OCI-LY7 (cell line): ENCODE measurements at regions not wholly inside any gene's neighbourhood (a gene's known extent, or its start where the extent isn't known, plus 50 kb on each side); places are given as distances from the start of the nearest gene placed in this dataset.

ENCODE experiments used
- BruUV-seq: library from RNA; stranded (reverse); fragments of 400-500 nt; replicated peaks from 2 replicates; lab custom pipeline; 2021; lab: Mats Ljungman, UMichigan
- CTCF ChIA-PET: fragments of 300-600 bp; sonication (Branson Sonifier 250); formaldehyde crosslinking; loops from one replicate; lab custom pipeline; 2022; ENCODE audit warnings: antibody characterized with exemption; ENCODE audit not compliant: unreplicated experiment; lab: Charles Lee
- POLR2A ChIA-PET: fragments of 300-600 bp; sonication (Branson Sonifier 250); formaldehyde crosslinking; loops from one replicate; lab custom pipeline; 2022; ENCODE audit warnings: antibody characterized with exemption; lab: Charles Lee
- DNase-seq: peaks from one replicate; pipeline ENCODE4 v3.0.0-alpha.2; 2015; ENCODE audit warnings: low spot score
- H2AFZ ChIP-seq: fragments of 200-600 bp; sonication (generic), shearing (Covaris generic); 2 replicates; pipeline ENCODE4 v1.6.1; 2014; ENCODE audit warnings: mild to moderate bottlenecking, antibody characterized with exemption, low read length, moderate library complexity
- H3K27ac ChIP-seq: fragments of 200-600 bp; sonication (generic); 2 replicates; pipeline ENCODE4 v1.5.1; 2014; ENCODE audit warnings: mixed run types, low read depth, mild to moderate bottlenecking, moderate library complexity, low read length, inconsistent platforms; ENCODE audit not compliant: poor library complexity, severe bottlenecking
- H3K36me3 ChIP-seq: fragments of 200-600 bp; sonication (generic); 2 replicates; pipeline ENCODE4 v1.6.1; 2014; ENCODE audit warnings: mild to moderate bottlenecking, antibody characterized with exemption, low read length, moderate library complexity, mixed read lengths; ENCODE audit not compliant: insufficient read depth
- H3K4me1 ChIP-seq: fragments of 200-600 bp; sonication (generic); 2 replicates; pipeline ENCODE4 v1.5.1; 2014; ENCODE audit warnings: mild to moderate bottlenecking, low read length; ENCODE audit not compliant: insufficient read depth, poor library complexity, severe bottlenecking
- H3K4me2 ChIP-seq: fragments of 200-600 bp; sonication (generic); 2 replicates; pipeline ENCODE4 v1.6.1; 2014; ENCODE audit warnings: mild to moderate bottlenecking, low read length
- H3K4me3 ChIP-seq: fragments of 200-600 bp; sonication (generic); 2 replicates; pipeline ENCODE4 v1.5.1; 2014; ENCODE audit warnings: mild to moderate bottlenecking, low read depth, low read length; ENCODE audit not compliant: poor library complexity, severe bottlenecking
- H3K79me2 ChIP-seq: fragments of 200-600 bp; sonication (generic); 2 replicates; pipeline ENCODE4 v1.6.1; 2016; ENCODE audit warnings: low read depth, mild to moderate bottlenecking, low read length, moderate library complexity, mixed read lengths; ENCODE audit not compliant: insufficient read depth
- H3K9me2 ChIP-seq: fragments of 200-600 bp; sonication (generic); 2 replicates; pipeline ENCODE4 v1.6.1; 2016; ENCODE audit warnings: mild to moderate bottlenecking, low read length, mixed read lengths; ENCODE audit not compliant: insufficient read depth
- H3K9me3 ChIP-seq: fragments of 200-600 bp; sonication (generic); 2 replicates; pipeline ENCODE4 v1.6.1; 2014; ENCODE audit warnings: mild to moderate bottlenecking, mixed run types, low read length, mixed read lengths
- H4K20me1 ChIP-seq: fragments of 200-600 bp; sonication (generic); 2 replicates; pipeline ENCODE4 v1.6.1; 2014; ENCODE audit warnings: mild to moderate bottlenecking, antibody characterized with exemption, low read length, moderate library complexity, mixed read lengths; ENCODE audit not compliant: insufficient read depth
- EZH2phosphoT487 ChIP-seq: fragments of 200-600 bp; sonication (generic); IDR thresholded peaks from 2 replicates; pipeline ENCODE4 v1.6.1; 2018; ENCODE audit warnings: low read depth, borderline replicate concordance, mild to moderate bottlenecking, mixed run types, antibody characterized with exemption, low read length, moderate library complexity, mixed read lengths
- intact Hi-C: fragments of 100-400 bp; cut with micrococcal nuclease; formaldehyde crosslinking; loops from one replicate; pipeline ENCODE4 v1.10.0; 2022; ENCODE audit not compliant: unreplicated experiment
- TF ChIP-seq, protein P1 (sequence below): fragments of 200-600 bp; sonication (generic); conservative IDR thresholded peaks from 2 replicates; pipeline ENCODE4 v1.5.1; 2014; ENCODE audit warnings: mild to moderate bottlenecking, antibody characterized with exemption, low read length, moderate library complexity, mixed read lengths

- POLR2A ChIA-PET, result interaction anchor here (0.6 to 2.4 kb wide), 7 partner anchors 9 to 144 kb away, joined by 3 to 21 read pairs (median 5); no protein-coding TSS in a partner anchor
- no peak for DNase-seq
- Histone ChIP-seq H3K79me2 (peaks cover 57% of the 10 kb centered on the region), H3K27ac (no peak overlapping the region), H2AFZ (no peak overlapping the region), H3K9me3 (no peaks in the 10 kb centered on the region), H3K4me3 (no peak overlapping the region), H3K36me3 (peaks cover 59% of the 10 kb centered on the region), H4K20me1 (no peaks in the 10 kb centered on the region), H3K9me2 (no peaks in the 10 kb centered on the region), H3K4me2 (no peak overlapping the region), H3K4me1 (peaks cover 40% of the 10 kb centered on the region)
- intact Hi-C loops, result no loop called here
- no peak for TF ChIP-seq EZH2phosphoT487
- TF ChIP-seq, protein P1, sequence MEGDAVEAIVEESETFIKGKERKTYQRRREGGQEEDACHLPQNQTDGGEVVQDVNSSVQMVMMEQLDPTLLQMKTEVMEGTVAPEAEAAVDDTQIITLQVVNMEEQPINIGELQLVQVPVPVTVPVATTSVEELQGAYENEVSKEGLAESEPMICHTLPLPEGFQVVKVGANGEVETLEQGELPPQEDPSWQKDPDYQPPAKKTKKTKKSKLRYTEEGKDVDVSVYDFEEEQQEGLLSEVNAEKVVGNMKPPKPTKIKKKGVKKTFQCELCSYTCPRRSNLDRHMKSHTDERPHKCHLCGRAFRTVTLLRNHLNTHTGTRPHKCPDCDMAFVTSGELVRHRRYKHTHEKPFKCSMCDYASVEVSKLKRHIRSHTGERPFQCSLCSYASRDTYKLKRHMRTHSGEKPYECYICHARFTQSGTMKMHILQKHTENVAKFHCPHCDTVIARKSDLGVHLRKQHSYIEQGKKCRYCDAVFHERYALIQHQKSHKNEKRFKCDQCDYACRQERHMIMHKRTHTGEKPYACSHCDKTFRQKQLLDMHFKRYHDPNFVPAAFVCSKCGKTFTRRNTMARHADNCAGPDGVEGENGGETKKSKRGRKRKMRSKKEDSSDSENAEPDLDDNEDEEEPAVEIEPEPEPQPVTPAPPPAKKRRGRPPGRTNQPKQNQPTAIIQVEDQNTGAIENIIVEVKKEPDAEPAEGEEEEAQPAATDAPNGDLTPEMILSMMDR, result no peak
- no TSS peak for BruUV-seq
- CTCF ChIA-PET, result no interaction called here
Measured at GRCh38 chr2:64735504-64735903, 81.8 kb upstream of the SERTAD2 start.

DNA sequence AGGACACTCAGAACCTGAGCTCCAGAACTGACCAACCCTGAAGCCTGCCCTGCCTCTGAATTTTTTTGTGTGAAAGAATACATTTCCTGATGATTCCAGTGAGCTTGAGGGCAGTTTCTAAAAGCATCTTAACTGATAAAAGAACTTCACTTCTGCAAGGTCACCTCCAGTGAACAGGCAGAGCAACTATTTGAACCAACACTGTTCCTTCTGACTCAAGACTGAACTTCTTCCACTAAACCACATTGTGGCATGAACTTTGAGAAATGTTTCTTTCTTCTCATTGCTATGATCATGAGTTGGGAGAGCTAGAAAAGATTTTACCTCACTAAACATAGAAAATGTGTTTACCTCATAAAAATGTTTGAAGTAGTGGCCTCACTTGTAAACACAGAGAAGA lies 83.8 kb upstream of the SERTAD2 start:
- Histone ChIP-seq H3K27ac (no peak overlapping the region), H3K9me3 (no peaks in the 10 kb centered on the region), H3K4me2 (no peak overlapping the region), H3K36me3 (peaks cover 53% of the 10 kb centered on the region), H4K20me1 (no peaks in the 10 kb centered on the region), H3K4me1 (peaks cover 27% of the 10 kb centered on the region), H2AFZ (no peak overlapping the region), H3K79me2 (peaks cover 55% of the 10 kb centered on the region), H3K4me3 (no peak overlapping the region), H3K9me2 (no peaks in the 10 kb centered on the region)
- no peak for DNase-seq
- intact Hi-C loops, result no loop called here
- CTCF ChIA-PET, result no interaction called here
- BruUV-seq, result no TSS peak
- POLR2A ChIA-PET, result interaction anchor here (0.6 to 3.5 kb wide), 5 partner anchors 10 to 166 kb away, joined by 3 to 32 read pairs (median 11); no protein-coding TSS in a partner anchor
- TF ChIP-seq EZH2phosphoT487, result no peak
- TF ChIP-seq, protein P1, result no peak

DNA sequence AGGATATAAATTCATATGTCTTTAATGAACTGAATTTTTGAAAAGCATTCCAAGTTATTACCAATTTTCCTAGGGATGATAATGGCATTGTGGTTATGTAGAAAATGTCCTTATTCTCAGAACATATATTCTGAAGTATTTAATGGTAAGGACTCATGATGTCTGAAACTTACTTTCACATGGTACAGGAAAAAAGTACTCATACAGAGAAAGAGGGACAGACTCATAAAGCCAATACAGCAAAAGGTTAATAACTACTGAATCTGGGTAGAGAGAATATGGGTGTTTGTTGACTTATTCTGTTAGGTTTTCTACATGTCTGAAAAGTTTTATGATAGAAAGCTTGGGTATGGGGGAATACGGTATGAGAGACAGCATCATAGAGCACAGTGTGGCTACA lies 84.3 kb upstream of the SERTAD2 start:
- no peak overlapping the region for H3K27ac ChIP-seq
- CTCF ChIA-PET, result interaction anchor here (0.6 kb wide), 1 partner anchor 12 kb away, joined by 3 read pairs; no protein-coding TSS in a partner anchor
- peaks cover 58% of the 10 kb centered on the region for H3K79me2 ChIP-seq
- TF ChIP-seq, protein P1, result no peak
- TF ChIP-seq EZH2phosphoT487, result no peak
- DNase-seq, result no peak
- H4K20me1 ChIP-seq, result no peaks in the 10 kb centered on the region
- H3K4me2 ChIP-seq, result no peak overlapping the region
- H3K36me3 ChIP-seq, result peaks cover 53% of the 10 kb centered on the region
- no peaks in the 10 kb centered on the region for H3K9me3 ChIP-seq
- H3K4me1 ChIP-seq, result peaks cover 30% of the 10 kb centered on the region
- no peak overlapping the region for H3K4me3 ChIP-seq
- POLR2A ChIA-PET, result interaction anchor here (0.7 to 3.5 kb wide), 3 partner anchors 10 to 120 kb away, joined by 3 to 32 read pairs (median 11); no protein-coding TSS in a partner anchor
- BruUV-seq, result no TSS peak
- H2AFZ ChIP-seq, result no peak overlapping the region
- H3K9me2 ChIP-seq, result no peaks in the 10 kb centered on the region
- intact Hi-C loops, result no loop called here
